GM21576 (cell line): ENCODE measurements at regions not wholly inside any gene's neighbourhood (a gene's known extent, or its start where the extent isn't known, plus 50 kb on each side); places are given as distances from the start of the nearest gene placed in this dataset.

Source experiments
- ATAC-seq: cut with Tn5 transposase; IDR thresholded peaks from one replicate; pipeline ENCODE4 v1.9.1; 2021; ENCODE audit warnings: mild to moderate bottlenecking, moderate library complexity; ENCODE audit not compliant: unreplicated experiment

GRCh38 chr3:127133971-127134370, 59.0 kb upstream of the PRR23E start:
- ATAC-seq = no peak

GRCh38 chr3:127134466-127134865, 58.5 kb upstream of the PRR23E start:
- ATAC-seq = no peak

- ATAC-seq = no peak
Observed at GRCh38 chr3:127134887-127135240, 58.1 kb upstream of the PRR23E start.

GRCh38 chr3:127135241-127136023, 57.5 kb upstream of the PRR23E start:
- ATAC-seq = no peak

DNA sequence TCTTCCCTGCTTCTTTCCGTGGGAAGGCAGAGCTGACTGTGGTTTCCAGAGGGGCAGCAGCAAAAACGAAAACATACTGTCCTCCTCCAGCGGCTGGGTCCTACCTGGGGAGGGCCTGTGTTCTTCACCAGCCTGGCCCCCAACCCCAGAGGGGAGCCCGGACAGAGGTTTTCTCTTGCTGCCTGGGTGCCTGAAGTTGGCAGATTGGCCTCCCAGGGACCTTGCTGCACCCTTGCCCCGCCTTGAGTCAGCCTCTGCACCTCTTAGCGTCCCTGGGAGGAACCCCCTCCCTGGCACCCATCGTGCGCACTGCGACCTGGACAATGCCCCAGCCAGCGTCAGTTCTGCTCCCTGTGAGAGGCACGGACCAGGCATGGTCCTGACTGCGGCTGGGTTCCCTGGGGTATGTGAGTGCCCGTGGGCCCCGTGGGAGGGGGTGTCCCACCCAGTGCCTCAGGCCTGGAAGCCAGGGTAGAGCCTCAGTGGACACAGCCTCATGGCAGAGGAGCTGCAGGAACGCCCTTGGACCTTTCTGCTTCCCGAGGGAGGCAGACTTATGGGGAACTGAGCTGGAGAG, 56.8 kb upstream of the PRR23E start:
- no peak for ATAC-seq

GRCh38 chr3:127136706-127137105, 56.2 kb upstream of the PRR23E start:
- ATAC-seq = no peak

DNA sequence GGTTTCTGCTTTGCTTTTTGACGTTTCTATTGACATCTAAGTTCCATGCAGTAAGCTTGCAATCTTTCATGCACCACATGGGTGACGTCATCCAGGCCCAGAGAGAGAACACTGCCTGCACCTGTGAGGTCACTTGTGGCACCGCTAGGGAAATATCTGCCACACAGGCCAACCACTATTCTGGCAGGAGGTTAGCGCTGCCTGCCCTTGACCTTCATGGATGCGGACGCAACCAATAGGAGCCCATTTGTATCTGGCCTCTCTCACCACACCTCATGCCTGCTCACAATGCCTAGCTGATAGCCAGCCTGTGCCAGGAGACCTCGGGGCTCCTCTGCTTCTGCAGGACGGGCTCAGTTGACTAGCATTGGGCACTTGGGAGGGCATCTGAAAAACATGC, 55.8 kb upstream of the PRR23E start:
- no peak for ATAC-seq

GRCh38 chr3:127137757-127138536, 55.0 kb upstream of the PRR23E start:
- ATAC-seq = no peak

GRCh38 chr3:127139601-127140500, 53.1 kb upstream of the PRR23E start:
- ATAC-seq = no peak

DNA sequence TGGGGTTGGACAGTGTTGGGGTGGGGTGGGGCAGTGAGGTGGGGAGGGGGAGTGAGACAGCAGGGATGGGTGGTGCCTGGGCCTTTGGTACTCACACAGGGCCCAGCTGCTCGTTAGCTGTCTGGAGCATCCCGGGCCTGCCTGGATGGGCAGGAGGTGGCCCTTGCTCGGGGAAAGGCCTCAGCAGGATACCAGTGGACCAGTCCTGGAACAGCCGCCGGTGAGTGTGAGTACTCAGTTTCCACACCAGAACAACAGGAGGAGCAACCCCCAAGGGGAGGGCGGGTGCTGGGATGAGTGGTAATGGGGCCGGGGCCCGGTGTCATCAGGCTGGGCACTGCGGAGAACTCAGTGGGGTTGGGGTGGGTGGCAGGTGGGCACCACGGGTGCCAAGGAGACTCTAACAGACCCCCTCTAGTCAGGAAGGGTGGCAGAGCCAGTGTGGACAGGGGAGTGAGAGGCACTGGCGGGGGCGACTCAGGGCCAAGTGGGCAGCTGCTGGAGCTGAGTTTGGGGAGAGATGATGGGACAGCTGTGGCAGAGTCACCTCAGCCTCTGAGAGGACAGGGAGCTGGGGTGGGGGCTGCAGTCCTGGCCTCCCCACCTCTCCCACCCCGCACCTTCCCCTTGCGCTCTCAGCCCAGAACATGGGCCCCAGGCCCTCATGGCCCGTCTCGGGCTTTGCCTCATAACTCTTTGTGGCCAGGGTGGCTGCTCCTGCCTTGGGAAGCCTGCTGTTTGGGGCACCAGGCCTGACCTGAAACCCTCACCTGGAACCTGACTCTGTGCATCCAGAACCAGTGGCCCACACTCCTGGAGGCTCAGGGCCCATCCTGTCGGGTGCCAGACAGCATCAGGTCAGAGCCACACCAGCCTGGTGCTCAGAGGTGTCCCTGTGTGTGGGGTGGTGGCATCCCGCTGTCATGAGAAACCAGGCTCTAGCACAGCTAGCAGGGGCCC, 52.1 kb upstream of the PRR23E start:
- no peak for ATAC-seq

GRCh38 chr3:127141921-127142730, 50.8 kb upstream of the PRR23E start:
- no peak for ATAC-seq
